Smooth muscle cell (in vitro differentiated cells): ENCODE measurements at regions not wholly inside any gene's neighbourhood (a gene's known extent, or its start where the extent isn't known, plus 50 kb on each side); places are given as distances from the start of the nearest gene placed in this dataset.
A peak's percentile ranks its signal among the peaks of the same experiment; 100 is the strongest.

Source experiments
- DNase-seq: peaks from one replicate; lab custom pipeline; 2025; ENCODE audit not compliant: unreplicated experiment; lab: John Stamatoyannopoulos, UW
- H2AFZ ChIP-seq: fragments of 200-600 bp; sonication (generic); 2 replicates; pipeline ENCODE4 v1.6.0; 2016; ENCODE audit warnings: antibody characterized with exemption, low read depth, mild to moderate bottlenecking
- H3F3A ChIP-seq: fragments of 200-600 bp; sonication (generic); 2 replicates; pipeline ENCODE4 v1.6.0; 2017; ENCODE audit warnings: antibody characterized with exemption, low read depth
- H3K27ac ChIP-seq: fragments of 200-600 bp; sonication (generic); 2 replicates; pipeline ENCODE4 v1.5.1; 2016; ENCODE audit warnings: low read depth, mild to moderate bottlenecking
- H3K27me3 ChIP-seq: fragments of 200-600 bp; sonication (generic); 2 replicates; pipeline ENCODE4 v1.6.1; 2016; ENCODE audit warnings: low read depth, mild to moderate bottlenecking
- H3K36me3 ChIP-seq: fragments of 200-600 bp; sonication (generic); 2 replicates; pipeline ENCODE4 v1.5.1; 2016; ENCODE audit warnings: low read depth
- H3K4me1 ChIP-seq: fragments of 200-600 bp; sonication (generic); 2 replicates; pipeline ENCODE4 v1.5.1; 2016; ENCODE audit warnings: low read depth
- H3K4me2 ChIP-seq: fragments of 200-600 bp; sonication (generic); 2 replicates; pipeline ENCODE4 v1.6.0; 2016; ENCODE audit warnings: mild to moderate bottlenecking
- H3K4me3 ChIP-seq: fragments of 200-600 bp; sonication (generic); 2 replicates; pipeline ENCODE4 v1.5.1; 2016; ENCODE audit warnings: mild to moderate bottlenecking
- H3K79me2 ChIP-seq: fragments of 200-600 bp; sonication (generic); 2 replicates; pipeline ENCODE4 v1.6.0; 2016; ENCODE audit warnings: low read depth, mild to moderate bottlenecking
- H3K9ac ChIP-seq: fragments of 200-600 bp; sonication (generic); 2 replicates; pipeline ENCODE4 v1.6.0; 2016; ENCODE audit warnings: low read depth
- H3K9me3 ChIP-seq: fragments of 200-600 bp; sonication (generic); replicated peaks from 2 replicates; pipeline ENCODE4 v1.5.1; 2016; ENCODE audit warnings: low read depth
- H4K20me1 ChIP-seq: fragments of 200-600 bp; sonication (generic); 2 replicates; pipeline ENCODE4 v1.6.0; 2016; ENCODE audit warnings: low read depth
- CTCF ChIP-seq: fragments of 200-600 bp; sonication (generic); IDR thresholded peaks from 2 replicates; pipeline ENCODE4 v1.5.1; 2017; ENCODE audit warnings: borderline replicate concordance, mild to moderate bottlenecking, antibody characterized with exemption; ENCODE audit not compliant: insufficient read depth, poor library complexity, severe bottlenecking
- WGBS: methylation state at CpG from one replicate; pipeline ENCODE4 v1.1.7; 2016; ENCODE audit warnings: low lambda C conversion rate; 5-methylcytosine and 5-hydroxymethylcytosine counted together

- 60% methylated on average over 5 of the region's 5 CpGs for WGBS
- Histone ChIP-seq H3K36me3 (no peaks in the 10 kb centered on the region), H3F3A (no peaks in the 10 kb centered on the region), H3K4me1 (peaks cover 10% of the 10 kb centered on the region), H4K20me1 (no peaks in the 10 kb centered on the region), H3K9me3 (no peaks in the 10 kb centered on the region), H3K4me3 (no peak overlapping the region), H3K9ac (no peak overlapping the region), H3K79me2 (no peaks in the 10 kb centered on the region), H3K27me3 (no peaks in the 10 kb centered on the region), H3K4me2 (peak overlapping the region; percentile 6), H2AFZ (no peak overlapping the region), H3K27ac (no peak overlapping the region)
- no peak for DNase-seq
- TF ChIP-seq CTCF: no peak
Measured at GRCh38 chr1:213327017-213327667, 276.1 kb downstream of the RPS6KC1 start.

GRCh38 chr1:213329406-213330008 is 278.5 kb downstream of the RPS6KC1 start:
- Histone ChIP-seq H3K27ac (no peak overlapping the region), H3K36me3 (no peaks in the 10 kb centered on the region), H2AFZ (no peak overlapping the region), H3K4me1 (peaks cover 10% of the 10 kb centered on the region), H3K4me3 (no peak overlapping the region), H3K27me3 (no peaks in the 10 kb centered on the region), H3K79me2 (no peaks in the 10 kb centered on the region), H3K9ac (no peak overlapping the region), H3K9me3 (no peaks in the 10 kb centered on the region), H3F3A (no peaks in the 10 kb centered on the region), H3K4me2 (no peak overlapping the region), H4K20me1 (no peaks in the 10 kb centered on the region)
- TF ChIP-seq CTCF: no peak
- WGBS: 88% methylated on average over 11 of the region's 11 CpGs
- no peak for DNase-seq

- WGBS: 96% methylated on average over 3 of the region's 3 CpGs
- no peaks in the 10 kb centered on the region for H3K9me3 ChIP-seq
- no peak overlapping the region for H3K4me3 ChIP-seq
- DNase-seq: no peak
- no peaks in the 10 kb centered on the region for H3K79me2 ChIP-seq
- TF ChIP-seq CTCF: no peak
- H3K27me3 ChIP-seq: no peaks in the 10 kb centered on the region
- H2AFZ ChIP-seq: no peak overlapping the region
- H4K20me1 ChIP-seq: no peaks in the 10 kb centered on the region
- peaks cover 10% of the 10 kb centered on the region for H3K4me1 ChIP-seq
- no peak overlapping the region for H3K9ac ChIP-seq
- H3F3A ChIP-seq: no peaks in the 10 kb centered on the region
- H3K36me3 ChIP-seq: no peaks in the 10 kb centered on the region
- H3K27ac ChIP-seq: no peak overlapping the region
- H3K4me2 ChIP-seq: no peak overlapping the region
Measured at GRCh38 chr1:213330281-213330680, 279.2 kb downstream of the RPS6KC1 start.
